SU-DHL-6 (cell line): ENCODE measurements at regions not wholly inside any gene's neighbourhood (a gene's known extent, or its start where the extent isn't known, plus 50 kb on each side); places are given as distances from the start of the nearest gene placed in this dataset.

Experiments used
- H2AFZ ChIP-seq: fragments of 200-600 bp; sonication (generic); 2 replicates; pipeline ENCODE4 v1.6.1; 2014; ENCODE audit warnings: low read depth, mild to moderate bottlenecking, moderate library complexity, mixed read lengths, antibody characterized with exemption, low read length; ENCODE audit not compliant: severe bottlenecking
- H3F3A ChIP-seq: fragments of 200-600 bp; shearing (Covaris generic); 2 replicates; pipeline ENCODE4 v1.6.0; 2016; ENCODE audit warnings: antibody characterized with exemption, mild to moderate bottlenecking; ENCODE audit not compliant: insufficient read depth
- H3K27ac ChIP-seq: fragments of 200-600 bp; sonication (generic); 2 replicates; pipeline ENCODE4 v1.5.1; 2016; ENCODE audit warnings: low read depth, mild to moderate bottlenecking, low read length, moderate library complexity, mixed read lengths
- H3K27me3 ChIP-seq: fragments of 200-600 bp; sonication (generic), shearing (Covaris generic); 2 replicates; pipeline ENCODE4 v1.6.0; 2014; ENCODE audit warnings: mild to moderate bottlenecking, low read length
- H3K36me3 ChIP-seq: fragments of 200-600 bp; sonication (generic); 2 replicates; pipeline ENCODE4 v1.6.1; 2014; ENCODE audit warnings: mild to moderate bottlenecking, low read length, mixed read lengths
- H3K4me2 ChIP-seq: fragments of 300-600, 200-600 bp; shearing (Covaris generic), sonication (generic); 2 replicates; pipeline ENCODE4 v1.6.0; 2014; ENCODE audit warnings: low read length, low read depth, mild to moderate bottlenecking; ENCODE audit not compliant: poor library complexity, severe bottlenecking
- H3K4me3 ChIP-seq: fragments of 200-600 bp; sonication (generic); 2 replicates; pipeline ENCODE4 v1.5.1; 2014; ENCODE audit warnings: antibody characterized with exemption, low read length, mild to moderate bottlenecking, mixed read lengths; ENCODE audit not compliant: insufficient read depth, poor library complexity, severe bottlenecking
- H3K79me2 ChIP-seq: fragments of 200-600 bp; sonication (generic); 2 replicates; pipeline ENCODE4 v1.6.1; 2014; ENCODE audit warnings: mild to moderate bottlenecking, low read length, moderate library complexity; ENCODE audit not compliant: insufficient read depth
- H3K9ac ChIP-seq: fragments of 200-600 bp; sonication (generic); 2 replicates; pipeline ENCODE4 v1.7.0; 2014; ENCODE audit warnings: mild to moderate bottlenecking, low read length
- H3K9me2 ChIP-seq: fragments of 200-600 bp; sonication (generic); replicated peaks from 2 replicates; pipeline ENCODE4 v1.6.1; 2014; ENCODE audit warnings: low read length; ENCODE audit not compliant: insufficient read depth
- H3K9me3 ChIP-seq: fragments of 200-600 bp; sonication (generic); 2 replicates; pipeline ENCODE4 v1.6.1; 2014; ENCODE audit warnings: low read length, mixed read lengths; ENCODE audit not compliant: insufficient read depth
- H4K20me1 ChIP-seq: fragments of 200-600 bp; sonication (generic); 2 replicates; pipeline ENCODE4 v1.6.1; 2014; ENCODE audit warnings: low read depth, mild to moderate bottlenecking, antibody characterized with exemption, low read length, moderate library complexity, mixed read lengths
- CTCF ChIP-seq: fragments of 200-600 bp; sonication (generic); IDR thresholded peaks from one replicate; pipeline ENCODE4 v1.5.1; 2017; ENCODE audit warnings: antibody characterized with exemption, mild to moderate bottlenecking, low read length, moderate library complexity; ENCODE audit not compliant: insufficient read depth, poor library complexity, severe bottlenecking
- EZH2phosphoT487 ChIP-seq: fragments of 200-600 bp; sonication (generic), shearing (Covaris generic); conservative IDR thresholded peaks from 2 replicates; pipeline ENCODE4 v1.6.1; 2018; ENCODE audit warnings: mild to moderate bottlenecking, antibody characterized with exemption, low read length, moderate library complexity, mixed read lengths

GRCh38 chr16:79523971-79524370 is 76.6 kb downstream of the MAF start:
- H3K79me2 ChIP-seq = no peaks in the 10 kb centered on the region
- H4K20me1 ChIP-seq = no peaks in the 10 kb centered on the region
- H3K27ac ChIP-seq = no peak overlapping the region
- no peaks in the 10 kb centered on the region for H3K9me2 ChIP-seq
- no peaks in the 10 kb centered on the region for H3K27me3 ChIP-seq
- H3K4me3 ChIP-seq = no peak overlapping the region
- H3K9ac ChIP-seq = no peak overlapping the region
- TF ChIP-seq CTCF (no peak), EZH2phosphoT487 (no peak)
- no peaks in the 10 kb centered on the region for H3K9me3 ChIP-seq
- H3K36me3 ChIP-seq = no peaks in the 10 kb centered on the region
- H3F3A ChIP-seq = no peaks in the 10 kb centered on the region
- no peak overlapping the region for H3K4me2 ChIP-seq
- no peak overlapping the region for H2AFZ ChIP-seq

- Histone ChIP-seq H3K4me2 (no peak overlapping the region), H3F3A (no peaks in the 10 kb centered on the region), H3K9me3 (no peaks in the 10 kb centered on the region), H3K79me2 (no peaks in the 10 kb centered on the region), H3K4me3 (no peak overlapping the region), H3K27me3 (no peaks in the 10 kb centered on the region), H3K9me2 (no peaks in the 10 kb centered on the region), H3K9ac (no peak overlapping the region), H3K36me3 (no peaks in the 10 kb centered on the region), H3K27ac (no peak overlapping the region), H2AFZ (no peak overlapping the region), H4K20me1 (no peaks in the 10 kb centered on the region)
- no peak for TF ChIP-seq CTCF
- TF ChIP-seq EZH2phosphoT487 = no peak
These were observed 81.1 kb downstream of the MAF start for GRCh38 chr16:79519448-79519847.

GRCh38 chr16:79517156-79517555 is 83.4 kb downstream of the MAF start:
- H3K27ac ChIP-seq = no peak overlapping the region
- H3K9ac ChIP-seq = no peak overlapping the region
- H3K9me2 ChIP-seq = no peaks in the 10 kb centered on the region
- TF ChIP-seq CTCF (no peak), EZH2phosphoT487 (no peak)
- no peaks in the 10 kb centered on the region for H3F3A ChIP-seq
- no peaks in the 10 kb centered on the region for H3K27me3 ChIP-seq
- H3K79me2 ChIP-seq = no peaks in the 10 kb centered on the region
- no peaks in the 10 kb centered on the region for H3K9me3 ChIP-seq
- H4K20me1 ChIP-seq = no peaks in the 10 kb centered on the region
- H2AFZ ChIP-seq = no peak overlapping the region
- no peak overlapping the region for H3K4me3 ChIP-seq
- H3K36me3 ChIP-seq = no peaks in the 10 kb centered on the region
- no peak overlapping the region for H3K4me2 ChIP-seq

- H3F3A ChIP-seq = no peaks in the 10 kb centered on the region
- no peaks in the 10 kb centered on the region for H4K20me1 ChIP-seq
- H3K4me2 ChIP-seq = no peak overlapping the region
- H3K9ac ChIP-seq = no peak overlapping the region
- no peaks in the 10 kb centered on the region for H3K9me3 ChIP-seq
- H3K4me3 ChIP-seq = no peak overlapping the region
- H3K27ac ChIP-seq = no peak overlapping the region
- no peaks in the 10 kb centered on the region for H3K27me3 ChIP-seq
- H3K9me2 ChIP-seq = no peaks in the 10 kb centered on the region
- H3K79me2 ChIP-seq = no peaks in the 10 kb centered on the region
- no peak for TF ChIP-seq EZH2phosphoT487
- no peak for TF ChIP-seq CTCF
- H2AFZ ChIP-seq = no peak overlapping the region
- no peaks in the 10 kb centered on the region for H3K36me3 ChIP-seq
These were observed 89.7 kb downstream of the MAF start for GRCh38 chr16:79510879-79511278.
